Activated naive CD4-positive, alpha-beta T cell treated with anti-CD3 and anti-CD28 coated beads for 36 hours (primary cell): ENCODE measurements at regions not wholly inside any gene's neighbourhood (a gene's known extent, or its start where the extent isn't known, plus 50 kb on each side); places are given as distances from the start of the nearest gene placed in this dataset.
"Not testable (repeated sequence)": the region's sequence is repeated elsewhere in the genome, so short reads cannot be mapped to it uniquely, and the experiment has no call there.

ENCODE experiments used
- CTCF ChIA-PET: fragments of 350-600 bp; sonication (Branson Sonifier 250); formaldehyde crosslinking; loops from one replicate; lab custom pipeline; 2021; ENCODE audit warnings: antibody characterized with exemption; lab: Charles Lee
- DNase-seq: peaks from one replicate; pipeline ENCODE4 v3.0.0-alpha.2; 2020
- H3K27ac Mint-ChIP-seq: one replicate; pipeline ENCODE4 v1.8.0; 2021; ENCODE audit warnings: mild to moderate bottlenecking, mixed read lengths
- H3K27me3 Mint-ChIP-seq: one replicate; pipeline ENCODE4 v1.8.0; 2021; ENCODE audit warnings: low read depth, mixed read lengths
- H3K36me3 Mint-ChIP-seq: one replicate; pipeline ENCODE4 v1.8.0; 2021; ENCODE audit warnings: low read depth, mixed read lengths
- H3K4me1 Mint-ChIP-seq: one replicate; pipeline ENCODE4 v1.8.0; 2021; ENCODE audit warnings: low read depth, mixed read lengths
- H3K4me3 Mint-ChIP-seq: one replicate; pipeline ENCODE4 v1.8.0; 2021; ENCODE audit warnings: mild to moderate bottlenecking, moderate library complexity, mixed read lengths
- H3K9me3 Mint-ChIP-seq: one replicate; pipeline ENCODE4 v1.8.0; 2021; ENCODE audit warnings: mixed read lengths
- intact Hi-C: fragments of 100-400 bp; cut with micrococcal nuclease; formaldehyde crosslinking; loops from one replicate; pipeline ENCODE4 v1.15.1; 2023

DNA sequence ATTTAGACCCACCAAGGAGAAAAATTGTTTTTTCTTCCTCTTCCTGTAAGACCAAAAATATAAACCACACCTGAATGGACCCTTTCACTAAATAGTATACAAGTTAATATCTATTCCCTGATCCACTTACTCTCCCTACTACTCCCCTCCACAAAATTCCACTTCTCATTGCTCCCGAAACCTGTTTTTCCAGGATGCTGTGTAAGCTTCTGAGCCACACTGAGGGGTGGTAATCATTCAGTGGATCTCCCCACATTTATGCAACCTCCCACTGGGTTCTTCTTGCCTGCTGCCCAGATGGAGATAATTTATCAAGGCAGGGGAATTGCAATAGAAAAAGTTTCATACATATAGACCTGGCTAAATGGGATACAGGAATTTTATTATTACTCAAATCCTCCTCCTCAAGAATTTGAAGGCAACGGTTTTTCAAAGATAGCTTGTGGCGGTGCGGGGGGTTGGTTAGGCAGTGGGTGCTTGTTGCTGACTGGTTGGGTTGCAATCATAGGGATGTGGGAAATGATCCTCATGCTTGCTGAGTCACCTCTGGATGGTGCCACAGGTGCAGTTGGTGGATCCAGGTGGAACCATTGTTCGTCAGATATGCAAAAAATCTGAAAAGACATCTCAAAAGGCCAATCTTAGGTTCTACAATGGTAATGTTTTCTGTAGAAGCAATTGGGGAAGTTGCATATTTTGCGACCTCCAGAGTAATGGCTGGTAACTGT lies 970.3 kb downstream of the CNTNAP5 start:
- no peaks in the 10 kb centered on the region for H3K27me3 Mint-ChIP-seq
- CTCF ChIA-PET: no interaction called here
- intact Hi-C loops: no loop called here
- peaks cover 2% of the 10 kb centered on the region for H3K9me3 Mint-ChIP-seq
- no peaks in the 10 kb centered on the region for H3K36me3 Mint-ChIP-seq
- DNase-seq: no peak
- H3K4me3 Mint-ChIP-seq: no peak overlapping the region
- H3K27ac Mint-ChIP-seq: no peak overlapping the region
- no peaks in the 10 kb centered on the region for H3K4me1 Mint-ChIP-seq

DNA sequence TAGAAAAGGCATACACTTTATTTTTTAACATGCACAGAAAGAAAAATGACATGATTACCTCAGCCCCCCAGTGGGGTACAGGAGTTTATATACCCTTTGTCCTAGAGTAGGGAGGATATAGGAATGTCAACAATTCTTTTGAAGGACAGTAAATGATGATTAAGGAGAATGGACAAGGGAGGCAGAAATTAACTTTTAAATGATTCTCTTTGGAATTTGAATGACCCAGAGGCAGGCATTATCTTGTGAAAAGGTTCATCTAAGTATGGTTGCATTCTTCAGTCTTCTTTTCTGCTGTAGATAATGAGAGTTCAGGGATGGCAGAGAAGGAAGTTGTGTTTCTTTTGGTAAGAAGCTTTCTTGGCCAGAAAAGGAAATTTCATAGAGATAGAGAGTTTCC lies 971.3 kb downstream of the CNTNAP5 start:
- no peaks in the 10 kb centered on the region for H3K4me1 Mint-ChIP-seq
- intact Hi-C loops: no loop called here
- H3K27me3 Mint-ChIP-seq: no peaks in the 10 kb centered on the region
- no peak for DNase-seq
- H3K4me3 Mint-ChIP-seq: no peak overlapping the region
- no peaks in the 10 kb centered on the region for H3K36me3 Mint-ChIP-seq
- CTCF ChIA-PET: no interaction called here
- H3K27ac Mint-ChIP-seq: no peak overlapping the region
- H3K9me3 Mint-ChIP-seq: peaks cover 2% of the 10 kb centered on the region

DNA sequence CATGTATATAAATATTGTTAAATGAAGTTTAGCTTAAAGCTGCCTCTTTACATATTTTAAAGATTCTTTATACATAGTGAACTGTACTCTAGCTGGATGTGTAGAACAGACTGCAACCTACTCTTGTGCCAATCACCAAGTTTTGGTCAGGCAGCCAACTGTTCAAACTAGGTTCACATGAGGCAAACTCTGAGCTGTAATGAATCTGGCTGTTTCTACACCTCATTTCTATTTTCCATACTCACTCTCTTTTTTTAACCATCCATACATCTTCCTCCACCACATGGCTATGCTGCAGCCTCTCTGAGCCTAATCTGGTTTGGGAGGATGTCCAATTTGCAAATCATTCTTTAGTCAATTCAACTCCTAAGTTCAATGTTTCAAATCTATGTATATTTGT lies 974.8 kb downstream of the CNTNAP5 start:
- H3K4me3 Mint-ChIP-seq: no peak overlapping the region
- H3K9me3 Mint-ChIP-seq: peaks cover 3% of the 10 kb centered on the region
- no peak overlapping the region for H3K27ac Mint-ChIP-seq
- intact Hi-C loops: no loop called here
- CTCF ChIA-PET: no interaction called here
- H3K36me3 Mint-ChIP-seq: no peaks in the 10 kb centered on the region
- no peaks in the 10 kb centered on the region for H3K27me3 Mint-ChIP-seq
- no peak for DNase-seq
- H3K4me1 Mint-ChIP-seq: no peaks in the 10 kb centered on the region

DNA sequence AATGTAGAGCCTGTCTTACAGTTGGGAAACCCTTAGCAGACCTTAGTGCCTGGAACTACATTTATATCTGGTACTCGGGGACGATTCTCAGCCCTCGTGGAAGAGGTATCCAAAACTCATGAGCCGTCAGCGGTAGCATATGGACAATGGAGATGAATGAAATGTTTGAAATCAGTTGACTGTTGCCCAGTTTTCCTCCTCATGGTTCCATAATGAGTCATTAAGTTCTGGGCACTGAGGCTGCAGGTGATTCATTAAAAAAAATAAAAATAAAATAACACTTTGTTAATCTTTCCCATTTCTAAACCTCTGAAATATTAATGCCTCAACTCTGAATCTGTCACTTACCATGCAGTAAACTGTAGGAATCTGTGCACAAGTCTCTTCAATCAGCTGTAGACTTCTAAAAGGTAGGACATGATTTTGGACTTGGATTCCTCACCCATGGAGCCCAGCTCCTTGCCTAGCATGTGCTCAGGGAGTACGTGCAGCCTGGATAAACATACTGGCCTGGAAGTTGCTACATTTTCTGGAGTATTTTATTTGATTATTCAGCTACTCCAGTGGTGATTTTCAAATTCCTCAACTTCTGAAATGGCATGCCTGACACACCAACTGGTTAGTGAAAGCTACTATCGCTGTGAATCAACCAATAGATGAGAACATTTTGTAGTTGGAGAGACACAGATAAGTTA lies 979.2 kb downstream of the CNTNAP5 start:
- CTCF ChIA-PET: no interaction called here
- intact Hi-C loops: no loop called here
- Mint-ChIP-seq H3K36me3 (no peaks in the 10 kb centered on the region), H3K27me3 (no peaks in the 10 kb centered on the region), H3K27ac (no peak overlapping the region), H3K9me3 (peaks cover 3% of the 10 kb centered on the region), H3K4me3 (no peak overlapping the region), H3K4me1 (no peaks in the 10 kb centered on the region)
- no peak for DNase-seq

DNA sequence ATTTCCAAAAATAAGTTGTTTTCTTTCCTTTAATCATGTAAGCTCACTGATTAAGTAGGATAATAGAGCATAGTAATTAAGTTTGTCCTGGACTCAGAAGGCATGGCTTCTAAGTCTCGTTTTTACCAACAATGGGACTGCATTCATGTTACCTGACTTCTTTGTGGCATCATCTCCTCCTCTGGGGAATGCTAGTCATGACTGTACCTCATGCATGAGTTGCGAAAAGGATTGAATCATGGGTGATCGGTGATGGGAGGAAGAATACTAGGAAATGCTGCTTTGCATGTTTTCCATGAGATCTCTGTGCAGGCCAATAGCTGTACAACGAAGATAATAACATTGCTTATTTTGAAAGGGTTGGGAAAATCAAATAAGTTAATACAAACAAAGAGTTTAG lies 981.6 kb downstream of the CNTNAP5 start:
- Mint-ChIP-seq H3K4me1 (no peaks in the 10 kb centered on the region), H3K27ac (no peak overlapping the region), H3K9me3 (peaks cover 6% of the 10 kb centered on the region), H3K27me3 (no peaks in the 10 kb centered on the region), H3K36me3 (no peaks in the 10 kb centered on the region), H3K4me3 (no peak overlapping the region)
- DNase-seq: no peak
- CTCF ChIA-PET: no interaction called here
- intact Hi-C loops: no loop called here

DNA sequence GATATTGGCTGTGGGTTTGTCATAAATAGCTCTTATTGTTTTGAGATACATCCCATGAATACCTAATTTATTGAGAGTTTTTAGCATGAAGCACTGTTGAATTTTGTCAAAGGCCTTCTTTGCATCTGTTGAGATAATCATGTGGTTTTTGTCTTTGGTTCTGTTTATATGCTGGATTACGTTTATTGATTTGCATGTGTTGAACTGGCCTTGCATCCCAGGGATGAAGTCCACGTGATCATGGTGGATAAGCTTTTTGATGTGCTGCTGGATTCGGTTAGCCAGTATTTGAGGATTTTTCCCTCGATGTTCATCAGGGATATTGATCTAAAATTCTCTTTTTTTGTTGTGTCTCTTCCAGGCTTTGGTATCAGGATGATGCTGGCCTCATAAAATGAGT lies 1003.6 kb downstream of the CNTNAP5 start:
- H3K27me3 Mint-ChIP-seq, H3K27ac Mint-ChIP-seq, H3K36me3 Mint-ChIP-seq, DNase-seq, H3K4me3 Mint-ChIP-seq, H3K4me1 Mint-ChIP-seq, intact Hi-C loops, CTCF ChIA-PET: not testable (repeated sequence)
- H3K9me3 Mint-ChIP-seq: peaks cover 25% of the 10 kb centered on the region

DNA sequence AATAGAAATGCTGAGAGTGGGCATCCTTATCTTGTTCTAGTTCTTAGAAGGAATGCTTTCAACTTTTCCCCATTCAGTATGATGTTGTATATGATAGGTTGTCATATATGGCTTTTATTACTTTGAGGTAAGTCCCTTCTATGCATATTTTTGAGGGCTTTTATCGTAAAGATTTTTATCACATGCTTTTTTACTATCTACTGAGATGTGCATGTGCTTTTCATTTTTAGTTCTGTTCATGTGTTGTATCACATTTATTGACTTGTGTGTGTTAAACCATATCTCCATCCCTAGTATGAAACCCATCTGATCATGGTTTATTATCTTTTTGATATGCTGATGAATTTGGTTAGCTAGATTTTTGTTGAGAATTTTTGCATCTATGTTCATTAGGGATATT lies 1008.8 kb downstream of the CNTNAP5 start:
- H3K27ac Mint-ChIP-seq: no peak overlapping the region
- DNase-seq: no peak
- no peaks in the 10 kb centered on the region for H3K4me1 Mint-ChIP-seq
- H3K27me3 Mint-ChIP-seq: no peaks in the 10 kb centered on the region
- H3K9me3 Mint-ChIP-seq: peaks cover 20% of the 10 kb centered on the region
- intact Hi-C loops: no loop called here
- H3K4me3 Mint-ChIP-seq: no peak overlapping the region
- CTCF ChIA-PET: no interaction called here
- H3K36me3 Mint-ChIP-seq: no peaks in the 10 kb centered on the region

DNA sequence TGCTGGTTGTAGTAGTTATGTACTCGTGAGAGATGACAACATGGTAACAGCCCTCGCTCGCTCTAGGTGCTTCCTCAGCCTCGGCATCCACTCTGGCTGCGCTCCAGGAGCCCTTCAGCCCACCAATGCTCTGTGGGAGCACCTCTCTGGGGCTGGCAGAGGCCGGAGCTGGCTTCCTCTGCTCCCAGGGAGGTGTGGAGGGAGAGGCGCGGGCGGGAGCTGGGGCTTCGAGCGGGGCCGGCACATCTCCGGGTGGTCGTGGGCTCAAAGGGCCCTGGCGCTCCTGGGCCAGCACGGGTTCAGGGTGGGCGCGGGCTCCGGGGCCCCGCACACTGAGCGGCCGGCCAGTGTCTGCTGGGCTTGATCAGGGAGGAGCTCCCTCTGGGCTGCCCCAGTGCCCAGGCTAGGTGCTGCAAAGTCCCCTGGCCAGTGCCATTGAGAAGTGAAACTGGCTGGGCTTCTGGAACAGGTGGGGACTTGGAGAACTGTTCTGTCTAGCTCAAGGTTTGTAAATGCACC lies 1012.1 kb downstream of the CNTNAP5 start:
- H3K27ac Mint-ChIP-seq: no peak overlapping the region
- no peaks in the 10 kb centered on the region for H3K4me1 Mint-ChIP-seq
- DNase-seq: no peak
- no peaks in the 10 kb centered on the region for H3K36me3 Mint-ChIP-seq
- intact Hi-C loops: no loop called here
- no peaks in the 10 kb centered on the region for H3K27me3 Mint-ChIP-seq
- no peak overlapping the region for H3K4me3 Mint-ChIP-seq
- peaks cover 12% of the 10 kb centered on the region for H3K9me3 Mint-ChIP-seq
- CTCF ChIA-PET: no interaction called here

DNA sequence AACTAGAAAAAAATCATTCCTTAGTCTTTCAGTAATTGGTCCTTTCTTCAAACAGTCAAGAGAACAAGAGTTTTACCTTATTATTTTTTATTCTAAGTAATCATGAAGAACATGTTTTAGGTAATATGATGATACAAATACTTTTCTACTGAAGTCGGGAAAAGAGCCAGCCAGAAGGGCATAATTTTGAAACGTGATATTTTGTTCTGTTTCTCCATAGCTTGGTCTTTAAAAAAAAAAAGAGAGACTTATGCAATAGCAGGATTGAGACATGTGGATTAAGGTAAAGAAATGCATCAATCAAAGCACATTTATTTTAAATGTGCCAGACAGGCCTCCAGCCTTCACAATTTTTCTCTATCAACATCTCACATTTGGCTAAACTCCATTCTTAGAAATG lies 1016.8 kb downstream of the CNTNAP5 start:
- intact Hi-C loops: no loop called here
- H3K36me3 Mint-ChIP-seq: no peaks in the 10 kb centered on the region
- no peaks in the 10 kb centered on the region for H3K4me1 Mint-ChIP-seq
- CTCF ChIA-PET: no interaction called here
- H3K27me3 Mint-ChIP-seq: no peaks in the 10 kb centered on the region
- H3K27ac Mint-ChIP-seq: no peak overlapping the region
- no peak for DNase-seq
- H3K9me3 Mint-ChIP-seq: peaks cover 3% of the 10 kb centered on the region
- H3K4me3 Mint-ChIP-seq: no peak overlapping the region

DNA sequence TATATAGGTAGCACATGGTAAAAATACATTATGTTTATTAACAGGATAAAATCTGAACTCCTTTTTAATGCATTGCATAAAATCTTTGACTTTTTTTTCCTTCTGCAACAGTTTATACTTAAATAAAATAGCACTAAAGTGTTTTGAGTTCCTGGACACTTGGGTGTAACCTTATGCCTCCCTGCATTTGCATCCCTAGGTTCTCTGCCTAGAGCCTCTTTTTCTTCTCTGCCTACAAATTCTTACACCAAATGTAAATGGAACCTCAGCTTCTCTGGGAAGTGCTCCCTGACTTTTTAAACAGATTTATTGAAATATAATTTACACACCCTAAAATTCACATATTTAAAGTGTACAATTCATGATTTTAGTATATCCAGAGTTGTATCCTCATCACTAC lies 1017.6 kb downstream of the CNTNAP5 start:
- H3K27me3 Mint-ChIP-seq: no peaks in the 10 kb centered on the region
- no peak overlapping the region for H3K4me3 Mint-ChIP-seq
- no peaks in the 10 kb centered on the region for H3K4me1 Mint-ChIP-seq
- no peak overlapping the region for H3K27ac Mint-ChIP-seq
- H3K36me3 Mint-ChIP-seq: no peaks in the 10 kb centered on the region
- intact Hi-C loops: no loop called here
- no peak for DNase-seq
- peaks cover 3% of the 10 kb centered on the region for H3K9me3 Mint-ChIP-seq
- CTCF ChIA-PET: no interaction called here

DNA sequence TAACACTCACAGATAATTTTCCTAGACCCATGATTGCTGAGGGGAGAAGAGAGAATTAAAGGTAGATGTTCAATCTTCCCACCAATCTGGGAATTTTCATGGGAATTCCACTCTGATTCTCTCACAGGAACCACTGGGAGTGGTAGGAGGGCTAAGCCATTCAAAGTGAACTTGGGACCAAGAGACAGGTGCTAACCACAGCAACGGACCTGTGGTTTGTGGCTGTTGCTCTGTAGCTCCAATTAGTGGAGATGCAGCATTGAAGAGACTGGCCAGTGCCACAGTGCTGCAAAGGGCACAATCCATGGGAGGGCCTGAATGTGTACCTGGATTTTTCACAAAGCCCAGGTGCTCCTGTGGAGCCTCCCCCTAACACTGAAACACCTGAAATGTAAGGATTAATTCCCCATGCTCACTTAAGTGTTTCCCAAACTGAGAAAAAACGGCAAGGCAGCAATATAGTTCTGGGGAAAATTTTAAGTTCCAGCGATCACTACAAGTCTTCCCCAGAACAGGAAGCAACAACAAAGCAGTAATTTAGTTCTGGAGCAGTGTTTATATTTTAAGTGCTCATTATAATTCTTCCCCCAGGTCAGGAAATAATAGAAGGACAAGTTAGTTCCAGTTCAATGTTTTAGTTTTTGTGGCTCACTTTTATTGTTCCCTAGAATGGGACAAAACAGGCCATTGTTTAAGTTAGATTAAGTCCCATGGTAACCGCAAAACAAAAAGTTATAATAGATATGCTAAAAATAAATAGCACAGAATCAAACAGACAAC lies 1045.8 kb downstream of the CNTNAP5 start:
- CTCF ChIA-PET: no interaction called here
- Mint-ChIP-seq H3K36me3 (no peaks in the 10 kb centered on the region), H3K4me1 (no peaks in the 10 kb centered on the region)

DNA sequence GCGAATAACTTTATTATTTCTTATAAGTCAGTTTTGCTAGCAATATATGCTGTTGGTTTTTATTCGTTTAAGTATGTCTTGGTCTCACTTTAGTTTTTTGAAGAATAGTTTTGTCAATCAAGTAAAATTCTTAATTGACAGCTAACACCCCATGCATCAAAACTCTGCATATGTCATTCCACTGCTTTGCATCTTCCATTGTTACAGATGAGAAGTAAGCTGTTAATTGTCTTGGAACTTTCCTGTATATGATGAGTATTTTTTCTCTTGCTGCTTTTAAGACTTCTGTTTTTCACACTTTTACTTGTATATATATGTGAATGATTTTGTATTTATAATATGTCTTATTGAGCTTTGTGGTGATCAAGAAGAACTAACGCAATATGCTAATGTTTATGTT lies 1048.4 kb downstream of the CNTNAP5 start:
- Mint-ChIP-seq H3K27ac (no peak overlapping the region), H3K9me3 (peaks cover 12% of the 10 kb centered on the region), H3K27me3 (no peaks in the 10 kb centered on the region), H3K4me3 (no peak overlapping the region), H3K4me1 (no peaks in the 10 kb centered on the region), H3K36me3 (no peaks in the 10 kb centered on the region)
- CTCF ChIA-PET: no interaction called here
- no peak for DNase-seq
- intact Hi-C loops: no loop called here

More for the DNA sequence above, 1045.8 kb downstream of the CNTNAP5 start:
- no peak for DNase-seq
- Mint-ChIP-seq H3K27ac (no peak overlapping the region), H3K4me3 (no peak overlapping the region), H3K27me3 (no peaks in the 10 kb centered on the region), H3K9me3 (peaks cover 8% of the 10 kb centered on the region)
- intact Hi-C loops: no loop called here
